Ovary (tissue), 3 donors: ENCODE measurements at regions not wholly inside any gene's neighbourhood (a gene's known extent, or its start where the extent isn't known, plus 50 kb on each side); places are given as distances from the start of the nearest gene placed in this dataset.

Experiments used
- CTCF ChIP-seq, 3 donors: fragments of 450-650 bp in 2 of 3; fragments of 200-600 bp in 1 of 3; IDR thresholded peaks; one replicate each; pipeline versions ENCODE4 v1.5.1 to v1.8.0; 2016 to 2022; ENCODE audit warnings: antibody characterized with exemption in 3 of 3, mild to moderate bottlenecking in 1 of 3
- EP300 ChIP-seq: sonication (generic); formaldehyde crosslinking; IDR thresholded peaks from one replicate; pipeline ENCODE4 v1.6.1; 2017; ENCODE audit warnings: antibody characterized with exemption
- POLR2A ChIP-seq: fragments of 450-650 bp; IDR thresholded peaks from one replicate; pipeline ENCODE4 v1.6.1; 2017; ENCODE audit warnings: antibody characterized with exemption, mild to moderate bottlenecking, moderate library complexity
- donor health status: DM: no; HTN: no; CAD: no.

- TF ChIP-seq POLR2A (no peak), CTCF (IDR thresholded peaks at IDR 0.05) (no peak), EP300 (no peak)
Observed at GRCh38 chr18:70384181-70384790, 95.4 kb downstream of the SOCS6 start.
